ENCODE measurements at regions not wholly inside any gene's neighbourhood (a gene's known extent, or its start where the extent isn't known, plus 50 kb on each side); places are given as distances from the start of the nearest gene placed in this dataset.
"Not testable (repeated sequence)": the region's sequence is repeated elsewhere in the genome, so short reads cannot be mapped to it uniquely, and the experiment has no call there.

DNA sequence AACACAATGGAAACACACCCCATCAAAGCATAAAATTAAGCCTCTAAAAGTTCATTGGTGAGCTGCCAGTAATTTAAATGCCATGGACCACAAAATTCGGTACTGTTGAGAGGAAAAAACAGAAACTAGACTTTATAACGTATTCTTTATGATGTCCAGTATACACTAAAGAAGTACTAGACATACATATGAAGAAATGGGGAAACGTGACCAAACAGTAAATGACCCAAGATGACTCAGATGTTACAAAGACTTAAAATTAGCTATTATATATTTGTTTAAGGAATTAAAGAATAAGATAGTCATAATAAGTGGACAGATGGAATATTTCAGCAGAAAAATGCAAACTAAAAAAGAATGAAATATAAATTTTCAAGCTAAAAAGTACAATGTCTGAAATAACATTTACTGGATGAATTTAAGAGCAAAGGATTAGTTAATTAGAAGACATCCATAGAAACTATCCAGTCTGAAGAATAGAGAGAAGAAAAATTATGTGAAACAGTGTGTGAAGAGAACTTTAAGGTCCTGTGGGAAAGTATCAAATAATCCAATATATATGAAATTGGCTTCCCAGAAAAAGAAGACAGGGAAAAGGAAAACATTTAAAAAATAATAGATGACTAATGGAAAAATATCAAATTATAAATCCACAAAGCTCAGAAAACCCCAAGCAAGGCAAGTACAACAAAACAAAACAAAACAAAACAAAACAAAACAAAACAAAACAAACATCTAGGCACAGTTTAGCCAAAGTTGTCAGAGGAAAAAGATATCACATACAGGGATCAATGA is 69.4 kb downstream of the SAMD9 start:
- DNase-seq, result no peak

DNA sequence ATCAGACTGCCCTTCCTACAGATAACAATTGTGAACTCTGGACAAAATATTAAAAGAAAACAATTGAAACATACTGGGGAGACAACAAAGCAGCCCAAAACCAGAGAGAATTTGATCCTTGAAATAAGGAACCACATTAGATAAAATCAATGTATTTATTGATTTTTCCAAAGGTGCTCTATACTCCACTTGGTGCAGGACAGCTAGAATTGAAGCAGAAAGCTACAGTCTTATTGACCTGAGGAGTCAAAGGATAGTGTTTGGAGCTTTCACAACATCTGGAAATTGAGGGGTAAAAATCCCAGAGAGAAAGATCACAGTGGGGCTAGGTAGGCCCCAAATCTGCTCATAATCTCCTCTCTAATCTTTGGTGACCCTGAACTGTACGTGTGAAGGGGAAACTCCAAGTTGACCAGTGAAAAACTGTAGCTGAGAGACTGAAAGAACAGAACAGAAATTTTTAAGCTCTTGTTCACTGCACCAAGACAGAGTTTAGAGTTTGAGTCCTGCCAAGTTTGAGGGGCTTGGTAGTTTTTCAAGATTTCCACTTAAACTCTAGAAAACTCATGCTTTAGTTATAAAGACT is 70.2 kb downstream of the SAMD9 start:
- no peak for DNase-seq

DNA sequence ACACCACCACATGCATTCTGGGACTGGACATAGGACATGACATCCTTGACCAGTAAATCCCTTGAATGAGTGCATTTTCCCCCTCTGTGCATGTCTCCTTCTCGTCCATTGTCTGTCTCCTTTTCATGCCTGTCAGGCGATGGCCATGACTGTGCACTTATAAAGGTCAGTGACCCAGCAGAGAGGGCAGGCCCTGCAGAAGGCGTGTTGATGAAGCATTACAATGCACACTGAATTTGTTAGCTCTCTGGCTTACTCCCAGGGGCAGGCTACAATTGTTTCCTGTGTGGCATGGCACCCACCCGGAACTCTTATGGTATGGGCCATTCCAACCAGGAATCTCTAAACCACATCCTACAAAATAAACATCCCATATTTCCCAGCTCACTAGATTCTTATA is 71.1 kb downstream of the SAMD9 start:
- DNase-seq, result no peak

DNA sequence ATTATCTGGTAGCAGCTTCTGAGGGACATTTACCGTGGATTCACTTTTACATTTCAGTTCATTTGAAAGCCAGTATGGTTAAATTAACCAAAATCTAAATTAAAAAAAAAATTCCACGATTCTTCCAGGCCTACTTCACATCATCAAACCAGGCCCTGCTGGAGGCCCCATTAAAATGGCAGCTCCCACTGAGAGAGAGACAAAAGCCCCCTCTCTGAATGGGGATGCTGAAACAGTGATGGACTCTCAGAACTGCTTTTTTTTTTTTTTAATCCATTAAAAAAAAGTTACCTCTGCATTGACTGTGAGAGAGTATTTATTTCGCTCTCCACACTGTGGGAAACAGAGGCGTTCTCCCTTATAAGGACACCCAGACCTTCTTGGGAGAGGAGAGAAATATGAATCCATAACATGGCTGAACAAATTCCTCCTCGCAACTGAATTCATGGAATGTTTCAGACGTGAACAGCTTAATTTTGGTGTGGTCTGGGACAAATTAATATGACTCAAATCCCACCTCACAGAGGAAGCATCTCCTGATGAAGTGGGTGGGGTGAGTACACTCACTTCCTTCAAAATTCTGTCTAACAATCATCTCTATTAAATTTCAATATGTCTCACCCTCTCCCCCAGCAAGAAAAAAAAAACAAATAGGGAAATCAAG is 73.5 kb downstream of the SAMD9 start:
- no peak for DNase-seq

DNA sequence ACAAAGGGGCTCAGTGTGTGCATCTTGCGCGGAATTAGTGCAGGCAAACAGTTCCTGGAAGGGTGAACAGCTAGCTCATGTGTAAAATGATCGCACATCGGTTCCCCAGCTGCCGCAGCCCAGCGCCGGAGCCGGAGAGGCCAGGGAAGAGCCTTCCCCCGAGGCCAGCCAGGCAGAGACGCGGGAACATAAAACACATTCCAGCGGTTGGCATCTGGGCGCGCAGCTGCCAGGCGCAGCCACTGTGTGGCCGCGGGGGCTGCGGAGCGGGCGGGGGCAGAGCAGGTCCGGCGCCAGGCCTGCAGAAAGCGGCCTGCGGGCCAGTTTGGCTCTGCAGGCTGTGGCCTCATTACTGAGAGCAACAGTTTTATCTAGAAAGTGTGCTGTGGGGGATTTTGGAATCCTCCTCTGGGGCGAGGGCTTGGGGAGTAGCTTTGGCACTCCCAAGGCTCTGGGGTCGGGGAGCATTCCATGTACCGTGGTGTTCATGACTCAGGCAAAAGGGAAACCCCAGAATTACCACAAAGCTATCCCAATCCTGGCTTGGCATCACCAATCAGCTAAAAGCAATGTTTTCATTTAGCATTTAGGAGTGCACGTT is 74.3 kb downstream of the SAMD9 start:
- no peak for DNase-seq

DNA sequence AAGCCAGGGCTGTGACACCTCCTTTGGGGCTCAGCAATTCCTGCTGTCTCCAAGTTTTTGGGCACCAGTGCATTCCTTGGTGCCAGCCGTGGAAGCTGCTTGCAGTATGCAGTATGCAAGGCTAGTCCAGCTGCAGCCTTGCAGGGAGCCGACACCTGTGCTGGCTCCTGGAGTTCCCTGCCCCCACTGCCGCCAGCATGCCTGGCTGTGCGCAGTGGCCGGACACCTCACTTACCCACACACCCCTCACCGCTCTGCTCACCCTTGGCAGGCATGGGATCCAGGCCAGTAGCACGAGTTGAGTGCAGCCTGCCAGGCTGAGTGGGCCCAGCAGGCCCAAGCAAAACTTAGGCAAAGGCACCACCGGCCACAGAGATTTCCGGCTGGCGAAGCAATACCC is 77.4 kb downstream of the SAMD9 start:
- no peak for DNase-seq

DNA sequence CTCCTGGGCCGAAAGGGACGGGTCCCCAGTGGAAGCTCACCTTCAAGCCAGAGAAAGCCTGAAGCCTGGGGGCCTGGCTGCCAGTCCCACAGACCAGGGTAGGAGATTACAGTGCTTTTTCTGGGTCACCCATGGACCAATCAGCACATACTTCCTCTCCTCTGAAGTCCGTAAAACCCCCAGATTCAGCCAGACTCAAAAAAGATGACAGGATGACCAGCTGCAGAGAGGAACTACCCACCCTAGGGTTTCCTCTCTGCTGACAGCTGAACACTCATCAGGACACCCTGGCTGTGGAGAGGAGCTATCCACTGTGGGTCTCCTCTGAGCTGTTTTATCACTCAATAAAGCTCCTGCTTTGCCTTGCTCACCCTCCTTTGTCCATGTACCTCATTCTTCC is 78.0 kb downstream of the SAMD9 start:
- DNase-seq, result no peak

DNA sequence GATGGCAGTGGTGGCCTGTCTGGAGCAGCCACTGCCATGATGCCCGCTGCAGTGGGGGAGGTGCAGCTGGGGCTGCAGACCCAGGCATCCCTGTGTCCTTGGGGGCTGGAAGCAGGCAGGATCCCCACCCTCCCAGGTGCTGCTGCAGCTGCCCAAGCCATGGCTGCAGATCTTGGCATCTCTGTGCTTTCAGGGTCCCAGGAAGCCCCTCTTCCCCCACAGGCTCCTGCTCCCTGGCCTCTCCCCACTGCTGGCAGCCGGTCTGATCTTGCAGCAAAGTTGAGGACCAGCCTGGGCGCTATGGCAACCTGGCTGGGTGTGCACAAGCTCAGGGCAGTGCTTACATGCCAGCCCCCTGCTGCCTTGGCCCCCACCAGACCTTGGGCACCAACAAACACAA is 78.5 kb downstream of the SAMD9 start:
- DNase-seq, result no peak

DNA sequence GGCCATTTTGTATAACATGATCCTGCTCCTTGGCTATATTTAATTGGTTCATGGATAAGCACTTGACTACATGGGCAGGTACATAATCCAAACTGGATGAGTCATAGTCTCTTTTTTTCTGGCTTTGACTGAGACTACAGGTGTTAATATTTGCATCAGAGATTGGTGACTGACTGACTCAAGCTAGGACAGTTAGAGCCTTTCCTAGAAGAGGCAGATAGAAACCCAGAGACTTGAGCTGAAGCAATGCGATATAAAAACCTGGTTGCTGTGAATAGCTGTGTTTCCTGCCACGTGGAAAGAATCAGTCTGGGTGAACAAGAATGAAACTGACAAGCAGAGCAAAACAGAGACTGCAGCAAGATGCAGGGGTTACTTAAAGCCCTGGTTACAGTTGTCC is 81.0 kb downstream of the SAMD9 start:
- DNase-seq, result peak in 1 of 6 experiments; percentile 5

DNA sequence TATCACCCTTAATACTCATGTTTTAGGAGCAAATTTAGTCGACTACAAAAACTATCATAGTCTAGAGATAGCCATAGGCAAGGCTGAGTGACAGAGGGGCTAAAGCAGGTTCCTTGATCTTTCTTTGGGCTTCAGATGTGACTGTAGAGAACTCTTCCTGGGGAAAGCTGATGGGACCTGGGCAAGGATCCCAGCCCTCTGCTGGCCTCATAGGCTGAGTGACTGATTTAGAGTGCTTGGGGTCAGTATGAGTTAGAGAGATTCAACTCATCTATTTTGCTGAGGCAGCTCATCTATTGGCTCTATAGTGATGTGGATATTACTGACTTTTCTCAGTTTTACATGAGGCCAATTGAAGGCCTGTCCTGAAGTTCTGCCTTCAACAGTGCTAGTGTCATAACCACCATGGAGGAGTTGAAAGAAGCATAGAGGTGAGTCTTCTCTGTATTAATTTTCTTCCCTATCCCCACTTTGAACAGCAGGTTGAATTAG is 81.6 kb downstream of the SAMD9 start:
- DNase-seq, result no peak

DNA sequence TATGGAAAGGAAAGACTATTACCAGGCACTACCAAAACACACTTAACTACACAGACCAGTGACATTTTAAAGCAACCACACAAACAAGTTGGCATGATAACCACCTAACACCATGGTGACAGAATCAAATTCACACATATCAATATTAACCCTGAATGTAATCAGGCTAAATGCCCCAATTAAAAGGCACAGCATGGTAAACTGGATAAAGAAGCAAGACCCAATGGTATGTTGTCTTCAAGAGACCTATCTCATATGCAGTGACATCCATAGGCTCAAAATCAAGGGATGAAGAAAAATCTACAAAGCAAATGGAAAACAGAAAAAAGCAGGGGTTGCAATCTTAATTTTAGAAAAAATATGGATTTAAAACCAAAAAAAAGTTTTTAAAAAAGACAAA is 86.0 kb downstream of the SAMD9 start:
- DNase-seq, result no peak

DNA sequence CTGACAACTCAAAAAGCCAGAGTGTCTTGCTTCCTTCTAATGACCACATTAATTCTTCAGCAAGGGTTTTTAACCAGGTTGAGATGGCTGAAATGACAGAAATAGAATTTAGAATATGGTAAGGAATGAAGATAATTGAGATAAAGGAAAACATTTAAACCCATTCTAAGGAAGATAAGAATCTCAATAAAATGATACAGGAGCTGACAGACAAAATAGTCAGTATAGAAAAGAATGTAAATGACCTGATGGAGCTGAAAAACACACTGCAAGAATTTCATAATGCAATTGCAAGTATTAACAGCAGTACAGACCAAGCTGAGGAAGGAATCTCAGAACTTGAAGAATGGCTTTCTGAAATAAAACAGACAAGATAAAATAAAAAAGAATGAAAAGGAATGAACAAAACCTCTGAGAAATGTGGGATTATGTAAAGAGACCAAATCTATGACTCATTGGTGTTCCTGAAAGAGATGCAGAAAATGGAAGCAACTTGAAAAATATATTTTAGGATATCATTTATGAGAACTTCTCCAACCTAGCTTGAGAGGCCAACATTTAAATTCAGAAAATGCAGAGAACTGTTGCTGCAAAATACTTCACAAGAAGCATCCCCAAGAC is 87.1 kb downstream of the SAMD9 start:
- DNase-seq, result no peak

DNA sequence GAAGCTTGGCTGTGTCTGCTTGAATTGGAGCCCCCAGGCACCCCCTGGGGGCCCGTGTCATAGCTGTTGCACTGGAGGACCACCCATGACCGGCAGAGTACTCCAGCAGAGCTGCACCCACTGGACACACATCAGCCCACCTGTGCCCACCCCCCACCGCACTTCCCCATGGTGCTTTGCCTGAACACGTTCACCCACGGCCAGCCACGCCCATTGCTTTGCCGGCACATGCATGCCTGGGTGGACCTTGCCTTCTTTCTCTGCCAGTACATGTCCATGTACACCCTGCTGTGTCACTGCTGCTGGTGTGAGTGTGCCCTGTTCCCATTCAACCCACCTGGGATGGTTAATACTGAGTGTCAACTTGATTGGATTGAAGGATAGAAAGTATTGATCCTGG is 88.7 kb downstream of the SAMD9 start:
- DNase-seq, result no peak

DNA sequence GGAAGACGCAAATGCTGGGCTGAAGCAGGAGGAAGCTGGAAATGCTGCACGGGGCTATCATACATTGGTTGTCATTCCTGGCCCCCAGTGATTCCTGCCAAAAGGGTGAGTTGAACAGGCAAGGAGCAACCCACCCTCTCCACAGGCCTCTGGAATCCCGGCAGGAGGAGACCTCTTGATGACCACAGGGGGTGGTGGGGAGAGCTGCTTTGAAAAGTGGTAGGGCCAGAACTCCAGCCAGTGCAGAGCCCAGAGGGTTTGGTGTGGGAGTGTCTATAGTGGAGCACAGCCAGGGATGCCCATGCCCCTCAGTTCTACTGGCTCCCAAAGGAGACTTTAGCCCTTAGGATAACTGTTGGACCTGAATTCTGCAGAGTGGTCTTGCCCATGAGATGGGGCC is 89.2 kb downstream of the SAMD9 start:
- DNase-seq, result no peak

DNA sequence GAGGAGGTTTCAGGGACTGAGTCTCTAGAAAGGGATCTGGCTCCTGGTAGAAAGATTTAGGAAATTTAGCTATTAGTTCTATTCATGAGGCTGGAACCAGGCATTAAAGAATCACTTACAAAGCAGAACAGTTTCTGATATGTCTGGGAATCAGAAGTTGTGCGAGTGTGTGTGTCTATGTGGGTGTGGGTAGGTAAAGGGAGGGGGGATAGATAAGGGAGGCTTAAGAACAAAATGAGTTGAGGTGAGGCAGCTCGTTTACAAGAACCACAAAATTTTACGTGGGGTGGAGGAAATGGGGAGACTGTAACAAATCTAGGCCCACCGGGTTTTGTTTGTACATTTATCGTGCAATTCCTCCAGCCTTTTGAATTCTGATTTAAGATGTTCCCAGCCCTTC is 90.7 kb downstream of the SAMD9 start:
- no peak for DNase-seq

DNA sequence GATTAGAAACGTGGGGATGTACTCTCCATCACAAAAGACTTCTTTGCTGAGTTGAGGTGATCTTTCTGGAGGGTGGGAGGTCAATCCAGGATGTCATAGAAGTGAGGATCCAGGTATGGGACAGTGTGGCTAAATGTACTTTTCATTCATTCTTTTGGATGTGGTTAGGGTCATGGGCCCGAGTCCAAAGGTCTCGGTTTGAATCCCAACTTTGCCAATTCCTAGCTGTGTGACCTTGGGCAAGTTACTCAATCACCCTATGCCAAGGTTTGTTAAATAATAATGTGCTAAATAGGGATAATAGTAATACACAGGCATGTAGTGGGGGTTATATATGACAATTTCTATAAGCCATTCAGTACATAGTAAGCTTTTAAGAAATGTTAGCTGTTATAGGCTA is 91.4 kb downstream of the SAMD9 start:
- DNase-seq, result no peak

DNA sequence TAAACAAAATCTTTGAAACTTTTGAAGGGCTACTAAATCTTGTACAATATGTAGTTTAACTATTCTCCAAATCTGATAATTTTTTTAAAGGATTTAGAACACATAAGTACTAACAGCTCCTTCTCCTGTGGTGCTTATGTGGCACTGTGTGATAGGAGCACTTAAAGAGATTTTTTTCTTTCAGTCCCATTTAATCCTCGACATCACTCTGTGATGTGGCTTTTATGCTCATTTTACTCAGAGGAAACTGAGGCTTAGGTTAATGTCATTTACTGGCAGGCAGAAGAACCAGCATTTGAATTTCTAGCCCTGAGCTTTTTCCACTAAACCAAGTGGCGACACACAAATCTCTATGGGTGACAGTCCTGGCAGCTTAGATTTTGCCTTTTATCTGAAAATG is 92.4 kb downstream of the SAMD9 start:
- DNase-seq, result no peak

DNA sequence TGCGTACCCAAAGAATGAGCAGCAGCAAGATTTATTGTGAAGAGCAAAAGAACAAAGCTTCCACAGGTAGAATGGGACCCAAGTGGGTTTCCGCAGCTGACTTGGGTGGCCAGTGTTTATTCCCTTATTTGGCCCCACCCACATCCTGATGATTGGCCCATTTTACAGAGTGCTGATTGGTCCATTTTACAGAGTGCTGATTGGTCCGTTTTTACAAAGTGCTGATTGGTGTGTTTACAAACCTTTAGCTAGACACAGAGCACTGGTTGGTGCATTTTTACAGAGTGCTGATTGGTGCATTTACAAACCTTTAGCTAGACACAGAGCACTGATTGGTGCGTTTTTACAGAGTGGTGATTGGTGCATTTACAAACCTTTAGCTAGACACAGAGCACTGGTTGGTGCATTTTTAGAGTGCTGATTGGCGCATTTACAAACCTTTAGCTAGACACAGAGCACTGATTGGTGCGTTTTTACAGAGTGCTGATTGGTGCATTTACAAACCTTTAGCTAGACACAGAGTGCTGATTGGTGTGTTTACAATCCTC is 94.8 kb downstream of the SAMD9 start:
- not testable (repeated sequence) for DNase-seq

DNA sequence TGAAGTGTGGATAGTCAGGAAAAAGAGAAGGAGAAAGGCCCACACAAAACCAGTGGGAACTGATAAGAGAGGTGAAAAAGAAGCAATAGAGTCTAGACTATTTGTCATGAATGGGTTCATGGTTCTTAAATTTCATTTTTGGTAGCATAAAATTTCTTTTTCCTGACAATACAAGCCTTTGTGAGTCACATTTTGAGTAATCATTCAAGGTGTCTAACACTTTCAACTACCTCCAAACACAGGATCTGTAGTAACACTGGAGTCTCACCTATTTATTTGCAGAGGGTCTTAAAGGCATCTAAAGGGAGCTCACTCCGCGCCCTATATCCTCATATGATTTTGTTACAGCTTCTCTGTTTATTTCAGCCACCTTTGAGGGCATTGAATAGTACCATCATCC is 96.0 kb downstream of the SAMD9 start:
- no peak for DNase-seq

DNA sequence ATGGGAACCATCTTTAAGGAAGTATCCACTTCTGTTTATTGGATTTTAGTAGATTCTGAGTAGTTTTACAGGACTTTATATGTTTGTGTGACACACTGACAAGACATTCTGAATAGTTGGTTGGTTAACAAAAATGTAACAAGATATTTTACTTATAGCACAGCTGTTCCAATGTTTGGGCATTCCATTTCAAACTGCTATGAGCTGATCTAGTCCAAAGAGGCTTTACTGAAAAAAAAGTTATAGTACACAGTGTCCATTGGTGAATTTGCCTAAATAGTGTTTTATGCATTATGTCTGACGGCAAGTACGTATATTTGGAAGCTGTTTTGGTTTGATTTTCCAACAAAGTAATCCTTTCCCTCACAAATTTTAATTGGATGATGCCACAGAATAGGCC is 99.1 kb downstream of the SAMD9 start:
- no peak for DNase-seq

DNA sequence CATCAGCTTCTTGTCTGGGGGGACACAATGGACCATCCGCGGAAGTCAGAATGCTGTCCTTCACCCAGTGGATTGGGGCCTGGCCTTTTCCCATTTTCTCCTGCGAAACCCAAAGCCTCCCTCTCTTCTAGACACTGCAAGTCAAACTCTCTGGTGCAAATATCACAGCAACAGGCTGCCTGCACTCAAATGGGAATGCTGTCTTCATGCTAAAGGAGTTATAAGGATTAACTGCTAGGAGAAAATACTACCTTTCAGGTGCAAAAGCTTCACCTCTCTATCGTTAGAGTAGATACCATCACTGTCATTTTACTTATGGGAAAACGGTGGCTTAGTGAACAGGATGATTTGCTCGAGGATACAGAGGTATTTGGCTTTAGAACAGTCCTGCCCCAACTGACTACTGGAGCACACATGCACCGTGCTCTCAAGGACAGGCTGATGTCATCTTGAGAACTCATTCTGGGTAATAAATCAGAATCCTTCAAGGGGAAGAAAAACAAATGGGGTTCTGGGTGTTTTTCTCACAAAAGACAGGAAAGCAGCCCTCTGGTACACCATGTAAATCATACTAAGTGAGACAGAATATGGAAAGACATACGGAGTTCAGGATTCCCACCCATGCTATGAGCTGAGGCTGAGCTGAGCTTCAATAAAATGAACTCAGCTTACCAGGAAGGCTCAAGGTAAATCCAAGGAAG is 100.9 kb downstream of the SAMD9 start:
- DNase-seq, result no peak

DNA sequence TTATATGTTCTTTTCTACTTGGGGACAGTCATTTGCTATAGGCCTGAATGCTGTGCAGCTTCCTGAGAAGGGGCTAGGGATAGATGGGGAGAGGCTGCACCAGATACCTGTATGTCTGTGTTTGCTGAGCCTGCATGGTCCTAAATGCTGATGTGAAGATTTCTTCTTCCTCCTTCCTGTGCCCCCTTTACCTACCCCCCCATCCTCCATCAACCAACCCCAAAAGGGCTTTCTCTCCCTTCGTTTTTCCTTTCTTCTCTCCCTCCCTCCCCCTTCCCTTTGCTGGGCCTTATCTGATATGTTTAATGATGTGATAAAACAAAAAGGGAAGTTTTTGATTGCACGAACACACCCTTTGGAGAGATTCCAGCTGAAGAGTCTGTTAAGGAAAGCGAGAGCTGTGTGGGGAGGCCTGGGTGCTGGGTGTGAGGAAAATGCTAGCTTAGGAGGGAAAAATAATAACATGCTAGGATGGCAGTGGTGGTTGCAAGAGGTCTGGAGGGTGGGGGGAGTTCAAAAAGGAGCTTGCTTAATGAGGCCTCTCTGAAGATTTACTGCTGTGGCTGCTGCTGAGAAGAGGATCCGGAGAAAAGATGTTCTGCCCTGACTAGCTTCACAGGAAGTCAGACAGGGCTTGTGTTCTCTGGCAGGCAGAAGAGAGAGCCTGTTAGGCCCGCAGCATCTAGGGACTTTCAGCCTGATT is 101.8 kb downstream of the SAMD9 start:
- peak in 1 of 6 experiments; percentile 6 for DNase-seq

All from stimulated activated naive CD4-positive, alpha-beta T cell (primary cell).